KOPT-K1 (cell line): ENCODE measurements at regions not wholly inside any gene's neighbourhood (a gene's known extent, or its start where the extent isn't known, plus 50 kb on each side); places are given as distances from the start of the nearest gene placed in this dataset.
"Not testable (repeated sequence)": the region's sequence is repeated elsewhere in the genome, so short reads cannot be mapped to it uniquely, and the experiment has no call there.

ENCODE experiments used
- H3K27ac ChIP-seq: fragments of 200-600 bp; sonication (generic); 2 replicates; pipeline ENCODE4 v1.5.1; 2016; ENCODE audit warnings: antibody characterized with exemption, mild to moderate bottlenecking, low read depth, low read length; ENCODE audit not compliant: poor library complexity, severe bottlenecking
- H3K36me3 ChIP-seq: fragments of 200-600 bp; sonication (generic); 2 replicates; pipeline ENCODE4 v1.5.1; 2017; ENCODE audit warnings: antibody characterized with exemption, mild to moderate bottlenecking, low read length, moderate library complexity; ENCODE audit not compliant: insufficient read depth
- H3K9me3 ChIP-seq: fragments of 200-600 bp; sonication (generic); 2 replicates; pipeline ENCODE4 v1.5.1; 2017; ENCODE audit warnings: antibody characterized with exemption, low read length, mild to moderate bottlenecking; ENCODE audit not compliant: insufficient read depth, poor library complexity, severe bottlenecking

- H3K9me3 ChIP-seq: no peaks in the 10 kb centered on the region
- H3K36me3 ChIP-seq: no peaks in the 10 kb centered on the region
- no peak overlapping the region for H3K27ac ChIP-seq
Observed at GRCh38 chr1:116290085-116290705, 82.8 kb upstream of the ATP1A1 start.

- Histone ChIP-seq H3K27ac (no peak overlapping the region), H3K9me3 (no peaks in the 10 kb centered on the region), H3K36me3 (no peaks in the 10 kb centered on the region)
Observed at GRCh38 chr1:116291024-116291423, 82.0 kb upstream of the ATP1A1 start.

- Histone ChIP-seq H3K27ac (no peak overlapping the region), H3K9me3 (peaks cover 8% of the 10 kb centered on the region), H3K36me3 (no peaks in the 10 kb centered on the region)
Observed at GRCh38 chr1:116292929-116293725, 79.9 kb upstream of the ATP1A1 start.

- peaks cover 8% of the 10 kb centered on the region for H3K9me3 ChIP-seq
- no peak overlapping the region for H3K27ac ChIP-seq
- H3K36me3 ChIP-seq: no peaks in the 10 kb centered on the region
Observed at GRCh38 chr1:116297495-116298212, 75.4 kb upstream of the ATP1A1 start.

GRCh38 chr1:116298213-116298579 is 74.8 kb upstream of the ATP1A1 start:
- H3K36me3 ChIP-seq, H3K27ac ChIP-seq, H3K9me3 ChIP-seq: not testable (repeated sequence)

- Histone ChIP-seq H3K27ac (no peak overlapping the region), H3K9me3 (peaks cover 8% of the 10 kb centered on the region), H3K36me3 (no peaks in the 10 kb centered on the region)
Observed at GRCh38 chr1:116298746-116299145, 74.3 kb upstream of the ATP1A1 start.

GRCh38 chr1:116299248-116299647 is 73.8 kb upstream of the ATP1A1 start:
- Histone ChIP-seq H3K27ac (no peak overlapping the region), H3K36me3 (no peaks in the 10 kb centered on the region), H3K9me3 (peaks cover 8% of the 10 kb centered on the region)

GRCh38 chr1:116302281-116302680 is 70.8 kb upstream of the ATP1A1 start:
- Histone ChIP-seq H3K27ac (no peak overlapping the region), H3K9me3 (peaks cover 6% of the 10 kb centered on the region), H3K36me3 (no peaks in the 10 kb centered on the region)

- Histone ChIP-seq H3K27ac (no peak overlapping the region), H3K9me3 (no peaks in the 10 kb centered on the region), H3K36me3 (no peaks in the 10 kb centered on the region)
Observed at GRCh38 chr1:116306102-116306501, 66.9 kb upstream of the ATP1A1 start.

GRCh38 chr1:116306840-116307442 is 66.1 kb upstream of the ATP1A1 start:
- H3K36me3 ChIP-seq: no peaks in the 10 kb centered on the region
- no peaks in the 10 kb centered on the region for H3K9me3 ChIP-seq
- H3K27ac ChIP-seq: no peak overlapping the region

- no peaks in the 10 kb centered on the region for H3K9me3 ChIP-seq
- no peak overlapping the region for H3K27ac ChIP-seq
- no peaks in the 10 kb centered on the region for H3K36me3 ChIP-seq
Observed at GRCh38 chr1:116308276-116308675, 64.8 kb upstream of the ATP1A1 start.

- no peaks in the 10 kb centered on the region for H3K9me3 ChIP-seq
- no peak overlapping the region for H3K27ac ChIP-seq
- no peaks in the 10 kb centered on the region for H3K36me3 ChIP-seq
Observed at GRCh38 chr1:116309090-116309870, 63.8 kb upstream of the ATP1A1 start.

GRCh38 chr1:116310180-116310579 is 62.9 kb upstream of the ATP1A1 start:
- Histone ChIP-seq H3K27ac (no peak overlapping the region), H3K36me3 (no peaks in the 10 kb centered on the region)

GRCh38 chr1:116311193-116311592 is 61.9 kb upstream of the ATP1A1 start:
- H3K9me3 ChIP-seq: no peaks in the 10 kb centered on the region
- no peaks in the 10 kb centered on the region for H3K36me3 ChIP-seq
- H3K27ac ChIP-seq: no peak overlapping the region

More at GRCh38 chr1:116310180-116310579, 62.9 kb upstream of the ATP1A1 start:
- no peaks in the 10 kb centered on the region for H3K9me3 ChIP-seq
